HTR-8/SVneo (cell line): ENCODE measurements at regions not wholly inside any gene's neighbourhood (a gene's known extent, or its start where the extent isn't known, plus 50 kb on each side); places are given as distances from the start of the nearest gene placed in this dataset.
"Not testable (repeated sequence)": the region's sequence is repeated elsewhere in the genome, so short reads cannot be mapped to it uniquely, and the experiment has no call there.

Source experiments
- DNase-seq: peaks from one replicate; pipeline ENCODE4 v3.0.0; 2011; ENCODE audit warnings: low spot score, mixed read lengths; ENCODE audit not compliant: insufficient read length
- FAIRE-seq: peaks from 2 replicates; lab custom pipeline; 2011; peaks lifted over from hg19 to GRCh38; lab: Jason Lieb, UNC

DNA sequence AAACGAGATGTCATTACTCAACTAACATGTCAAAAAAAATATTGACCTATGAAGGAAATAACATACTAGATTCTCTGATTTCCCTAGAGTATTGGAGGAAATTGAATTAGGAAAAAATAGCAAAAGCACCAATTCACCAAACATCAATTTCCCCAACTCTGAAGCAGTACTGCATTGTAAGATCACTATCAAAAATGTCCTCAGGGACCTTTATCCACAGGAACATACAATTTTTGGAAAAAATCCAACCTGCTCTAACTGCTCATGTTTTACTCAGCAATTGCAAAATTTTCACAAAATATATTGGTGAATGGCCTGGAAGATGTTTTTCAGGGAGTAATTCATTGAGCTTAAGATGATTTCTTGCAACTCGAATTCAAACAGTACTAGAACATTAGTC, 239.0 kb upstream of the GIMD1 start:
- no peak for FAIRE-seq
- no peak for DNase-seq

DNA sequence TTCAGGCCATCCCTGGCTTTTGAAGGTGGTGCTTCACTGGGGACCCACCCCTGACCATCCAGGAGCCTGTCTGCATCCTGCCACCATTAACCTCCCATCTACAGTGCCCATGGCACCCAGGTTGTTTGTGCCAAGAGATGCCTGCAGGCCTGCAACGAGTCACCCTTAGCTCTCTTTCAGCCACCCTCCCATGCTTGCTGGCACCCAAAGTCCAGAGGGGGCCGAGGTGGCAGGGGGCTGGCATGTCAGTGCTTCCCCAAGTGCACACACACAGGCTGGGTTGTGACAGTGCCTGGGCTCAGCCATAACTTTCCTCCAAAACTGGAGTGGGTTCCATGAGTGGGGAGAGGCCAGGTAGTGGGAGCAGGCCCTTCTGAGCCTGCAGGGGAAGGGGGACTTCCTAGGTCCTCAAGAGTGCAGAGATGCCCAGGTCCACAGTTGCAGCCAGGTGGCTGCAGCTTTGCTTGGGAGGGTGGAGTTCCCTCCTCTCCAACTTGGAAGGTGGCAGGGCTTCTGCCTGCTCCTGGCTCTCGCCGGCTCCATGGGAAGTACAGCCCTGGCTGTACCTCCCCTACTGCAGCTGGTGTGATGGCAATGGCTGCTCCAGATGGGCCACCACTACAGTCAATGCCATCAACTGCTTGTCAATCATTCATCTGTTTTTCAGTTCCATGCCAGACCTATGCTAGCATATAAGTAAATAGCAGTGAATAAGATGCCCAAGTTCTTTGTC, 235.9 kb upstream of the GIMD1 start:
- FAIRE-seq = no peak

GRCh38 chr4:106603471-106603870, 234.9 kb upstream of the GIMD1 start:
- FAIRE-seq (no peak), DNase-seq (no peak)

More for the DNA sequence above, 235.9 kb upstream of the GIMD1 start:
- DNase-seq = no peak

DNA sequence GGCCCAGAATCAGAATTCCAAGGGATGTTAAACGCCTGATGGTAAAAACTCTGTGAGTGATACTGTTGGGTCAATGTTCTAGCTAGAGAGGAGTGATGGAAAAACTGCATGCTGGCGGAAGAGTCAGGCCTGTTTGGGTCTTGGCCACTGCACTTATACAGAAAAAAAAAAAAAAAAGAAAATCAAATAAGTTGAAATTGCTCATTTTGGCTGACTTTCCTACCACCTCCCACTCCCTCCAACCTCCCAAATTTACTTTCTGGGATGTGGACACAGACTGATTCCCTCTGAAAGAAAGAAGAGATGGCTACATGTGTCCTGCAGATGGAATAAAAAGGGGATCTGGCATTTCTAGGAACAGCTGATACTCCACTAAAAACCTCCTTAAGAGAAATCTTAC, 234.1 kb upstream of the GIMD1 start:
- DNase-seq (no peak), FAIRE-seq (no peak)

- DNase-seq (no peak), FAIRE-seq (no peak)
These were observed 232.9 kb upstream of the GIMD1 start for GRCh38 chr4:106601519-106601918.

GRCh38 chr4:106595906-106596305, 227.3 kb upstream of the GIMD1 start:
- FAIRE-seq = no peak
- no peak for DNase-seq

DNA sequence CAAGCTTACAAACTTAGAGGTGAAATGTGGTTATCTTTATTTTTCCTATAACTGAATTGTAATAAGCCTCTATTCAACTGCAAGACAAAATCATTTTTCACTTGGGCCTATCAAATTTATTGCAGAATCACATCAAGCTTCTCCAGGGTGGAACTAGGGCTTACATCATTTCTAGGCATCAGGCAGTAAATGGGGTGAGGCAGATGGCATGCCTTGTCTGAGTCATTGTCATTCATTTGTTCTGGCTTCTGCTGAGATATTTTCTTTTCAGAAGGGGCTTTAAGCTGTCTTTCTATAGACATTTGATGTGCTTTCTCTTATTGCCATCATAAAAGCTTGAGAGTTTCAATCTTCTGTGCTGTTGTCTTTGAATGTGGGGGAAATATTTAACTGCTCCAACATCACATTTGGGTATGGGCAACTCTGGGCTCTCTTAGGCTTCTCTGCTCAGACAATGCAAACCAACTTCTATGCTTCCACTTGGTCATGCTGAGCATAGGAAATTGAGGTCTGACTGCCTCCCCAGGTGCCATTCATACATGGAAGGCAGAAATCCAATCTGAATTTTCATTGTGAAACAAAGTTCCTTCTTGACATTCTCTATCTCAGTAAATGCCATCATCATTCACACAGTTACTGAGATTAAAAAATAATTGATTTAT, 225.8 kb upstream of the GIMD1 start:
- no peak for DNase-seq
- FAIRE-seq = no peak

DNA sequence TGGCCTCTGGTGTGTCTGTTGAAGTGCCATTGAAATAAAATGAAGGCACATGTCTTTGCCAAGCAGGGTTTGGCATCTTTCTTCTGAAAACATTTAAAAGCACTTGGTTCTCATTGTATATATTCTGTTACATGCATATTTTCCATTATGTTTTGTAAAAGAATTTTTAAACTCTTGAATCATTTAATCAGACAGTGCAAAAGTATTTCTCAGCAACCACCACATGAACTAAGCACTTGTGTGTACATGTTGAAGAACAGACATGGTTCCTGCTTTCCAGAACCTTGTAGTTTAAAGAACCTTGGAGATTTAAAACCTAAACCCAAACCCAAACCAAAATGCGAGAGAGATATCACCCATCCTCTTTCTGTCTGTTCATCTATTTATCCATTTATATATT, 220.3 kb upstream of the GIMD1 start:
- DNase-seq (no peak), FAIRE-seq (no peak)

GRCh38 chr4:106587558-106587957, 219.0 kb upstream of the GIMD1 start:
- FAIRE-seq = no peak
- DNase-seq = peak; percentile 10

DNA sequence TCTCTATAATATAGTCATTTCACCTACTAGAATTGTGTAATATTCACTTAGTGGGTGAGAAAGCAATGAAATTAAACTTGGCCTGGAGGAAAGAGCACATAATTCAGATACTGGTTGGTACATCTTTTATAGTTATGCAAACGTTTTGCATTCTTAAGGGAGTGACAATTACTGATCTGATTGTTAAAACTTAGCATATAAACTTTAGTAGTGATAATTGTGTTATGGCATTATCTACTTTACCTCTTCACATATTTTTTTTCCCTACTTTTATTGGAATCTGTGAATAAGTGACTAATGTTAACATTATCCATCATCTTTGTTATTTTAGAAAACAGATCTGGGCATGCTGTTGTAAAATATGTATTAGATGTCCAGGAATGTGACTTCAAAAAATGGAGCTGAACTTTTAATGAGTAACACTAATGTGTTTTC, 217.4 kb upstream of the GIMD1 start:
- DNase-seq = no peak
- FAIRE-seq = no peak

DNA sequence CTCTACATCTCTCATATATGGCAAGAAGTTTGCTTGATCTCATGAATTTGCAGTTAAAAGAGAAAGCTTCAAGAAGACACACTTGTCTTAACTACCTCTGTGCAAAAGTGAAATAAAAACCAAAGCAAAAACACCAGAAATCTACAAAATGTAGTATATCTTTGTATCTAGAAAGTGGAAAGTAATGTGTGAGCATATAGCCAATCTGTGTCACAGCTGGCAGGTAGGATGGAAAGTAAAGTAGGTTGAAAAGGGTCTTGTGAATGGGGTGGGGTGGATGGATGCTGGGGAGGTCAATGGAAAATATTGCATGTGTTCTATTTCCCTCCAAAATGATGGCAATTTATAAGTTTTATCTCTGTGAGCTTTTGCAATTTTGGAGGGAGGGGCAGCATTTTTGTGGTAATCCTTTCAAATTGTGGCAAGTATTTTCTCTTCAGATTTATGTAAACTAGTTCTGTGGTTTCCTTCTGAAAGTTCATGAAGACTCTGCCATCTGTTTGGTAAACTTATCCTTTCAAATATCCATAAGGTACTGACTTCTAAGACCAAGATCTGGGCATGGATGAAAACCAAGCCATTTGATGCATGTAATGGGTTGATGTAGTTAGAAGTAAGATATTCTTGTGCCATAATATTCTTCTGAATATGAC, 215.9 kb upstream of the GIMD1 start:
- DNase-seq = no peak
- no peak for FAIRE-seq

DNA sequence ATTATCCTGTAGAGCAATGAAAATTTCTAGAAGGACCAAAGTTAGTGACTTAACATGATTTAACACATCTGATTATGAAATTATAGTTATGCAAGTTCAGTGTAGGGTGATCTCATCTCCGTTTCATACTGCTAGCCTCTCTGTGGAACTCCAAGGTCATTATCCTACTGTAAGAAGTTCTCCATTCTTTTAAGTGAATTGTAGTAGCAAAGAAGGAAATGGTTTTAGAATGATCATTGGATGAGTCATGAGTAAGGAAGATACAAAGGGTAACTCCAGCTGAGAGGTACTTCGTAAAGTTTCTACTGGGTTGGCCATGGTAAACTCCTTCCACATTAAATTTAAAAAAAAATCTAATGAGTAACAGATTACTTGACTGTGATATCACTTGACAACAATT, 215.0 kb upstream of the GIMD1 start:
- DNase-seq (peak; percentile 29), FAIRE-seq (no peak)

GRCh38 chr4:106583108-106583507, 214.5 kb upstream of the GIMD1 start:
- FAIRE-seq = no peak

GRCh38 chr4:106582103-106582502, 213.5 kb upstream of the GIMD1 start:
- FAIRE-seq = no peak
- DNase-seq = no peak

More at GRCh38 chr4:106583108-106583507, 214.5 kb upstream of the GIMD1 start:
- DNase-seq = no peak

- DNase-seq = no peak
- no peak for FAIRE-seq
These were observed 210.7 kb upstream of the GIMD1 start for GRCh38 chr4:106579236-106579635.

DNA sequence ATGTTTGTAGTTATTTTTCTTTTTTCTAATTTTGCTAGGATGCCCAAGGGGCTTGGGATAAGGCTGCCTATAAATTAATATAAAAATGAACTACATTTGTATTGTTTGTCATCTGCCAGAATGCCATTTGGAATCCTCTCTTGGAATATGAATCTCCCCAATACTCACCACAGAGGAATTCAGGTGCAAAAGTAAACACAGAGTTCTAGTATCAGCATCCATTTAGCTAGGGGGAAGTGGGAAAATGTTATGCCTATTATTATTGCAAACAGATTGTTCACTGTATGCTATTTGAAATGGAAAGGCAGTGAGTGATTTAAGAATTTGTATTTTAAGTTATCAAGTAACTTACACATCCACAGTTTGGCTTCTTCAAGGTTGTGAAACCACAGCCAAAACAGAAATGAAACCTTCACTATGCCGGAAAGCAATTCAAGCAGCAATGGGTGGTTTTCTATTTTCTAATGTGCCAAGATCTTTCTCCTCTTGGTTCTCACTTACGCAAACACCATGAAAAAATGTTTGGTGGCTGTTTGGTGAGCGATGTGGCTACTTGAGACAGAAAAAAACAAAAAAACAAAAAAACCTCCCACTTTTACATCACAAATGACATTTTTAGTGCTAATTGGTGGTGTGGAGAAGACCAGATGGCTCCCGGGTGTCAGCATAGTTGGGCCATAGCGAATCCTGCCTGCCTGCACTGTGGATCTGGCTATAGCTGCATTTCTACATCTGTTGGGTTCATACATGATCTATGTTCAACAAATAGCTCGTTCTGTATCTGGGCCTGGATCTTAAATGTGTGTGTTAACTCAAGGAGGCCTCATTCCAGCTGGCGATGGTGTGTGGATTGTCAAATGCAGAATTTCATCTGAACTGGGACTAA, 200.8 kb upstream of the GIMD1 start:
- FAIRE-seq (no peak), DNase-seq (no peak)

GRCh38 chr4:106565727-106566126, 197.1 kb upstream of the GIMD1 start:
- no peak for DNase-seq
- no peak for FAIRE-seq

DNA sequence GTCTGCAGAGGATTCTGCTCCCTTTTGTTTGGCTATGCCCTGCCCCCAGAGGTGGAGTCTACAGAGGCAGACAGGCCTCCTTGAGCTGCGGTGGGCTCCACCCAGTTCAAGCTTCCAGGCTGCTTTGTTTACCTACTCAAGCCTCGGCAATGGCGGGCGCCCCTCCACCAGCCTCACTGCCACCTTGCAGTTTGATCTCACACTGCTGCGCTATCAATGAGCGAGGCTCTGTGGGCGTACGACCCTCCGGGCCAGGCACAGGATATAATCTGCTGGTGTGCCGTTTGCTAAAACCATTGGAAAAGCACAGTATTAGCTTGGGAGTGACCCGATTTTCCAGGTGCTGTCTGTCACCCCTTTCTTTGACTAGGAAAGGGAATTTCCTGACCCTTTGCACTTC, 195.1 kb upstream of the GIMD1 start:
- not testable (repeated sequence) for DNase-seq, FAIRE-seq

DNA sequence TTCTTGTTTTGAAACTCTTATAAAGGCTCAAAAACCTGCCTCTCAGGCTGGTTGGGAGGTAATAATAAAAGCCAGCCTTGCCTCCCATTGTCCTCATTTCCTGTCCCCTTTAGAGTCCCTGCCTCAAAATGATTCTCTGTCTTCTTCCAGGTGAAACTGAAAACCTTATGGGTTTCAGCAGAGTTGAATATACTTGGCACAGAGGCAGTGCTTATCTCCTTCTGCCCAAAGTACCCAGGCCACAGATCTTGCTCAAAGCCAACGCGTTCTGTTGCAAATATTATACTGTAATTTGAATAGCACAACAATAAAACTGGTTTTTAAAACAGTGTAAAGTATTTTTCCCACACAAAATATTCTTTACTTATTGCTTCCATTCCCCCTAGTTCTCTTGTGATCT, 183.1 kb upstream of the GIMD1 start:
- DNase-seq (no peak), FAIRE-seq (no peak)

- no peak for FAIRE-seq
- DNase-seq = no peak
These were observed 180.0 kb upstream of the GIMD1 start for GRCh38 chr4:106548446-106549044.
